ENCODE measurements at regions not wholly inside any gene's neighbourhood (a gene's known extent, or its start where the extent isn't known, plus 50 kb on each side); places are given as distances from the start of the nearest gene placed in this dataset.

DNA sequence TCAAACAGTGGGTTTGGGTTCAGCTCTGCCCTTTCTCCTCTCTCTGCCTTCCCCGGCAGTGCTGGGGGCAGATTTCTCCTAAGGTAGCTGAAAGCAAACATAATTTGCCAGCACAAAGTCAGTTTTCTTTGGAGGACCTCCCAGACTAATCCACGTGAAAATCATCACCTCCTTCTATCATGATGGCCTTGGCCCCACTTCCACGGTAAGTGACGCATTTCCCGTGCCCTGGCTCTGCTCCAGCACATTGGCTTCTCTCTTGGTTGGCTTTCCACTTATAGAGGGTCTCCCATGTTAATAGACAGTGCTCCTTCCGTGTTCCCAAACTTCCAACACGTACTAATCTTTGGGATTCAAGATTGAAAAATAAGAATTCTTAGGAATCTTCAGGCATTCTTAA, 74.1 kb upstream of the TRIO start:
- no peak overlapping the region for H3K27ac ChIP-seq (replicated peaks)
- peaks cover 13% of the 10 kb centered on the region for H3K27me3 ChIP-seq (ENCODE audit: low read depth)
- intact Hi-C loops (cut with micrococcal nuclease): no loop called here
- TF ChIP-seq, protein P1, sequence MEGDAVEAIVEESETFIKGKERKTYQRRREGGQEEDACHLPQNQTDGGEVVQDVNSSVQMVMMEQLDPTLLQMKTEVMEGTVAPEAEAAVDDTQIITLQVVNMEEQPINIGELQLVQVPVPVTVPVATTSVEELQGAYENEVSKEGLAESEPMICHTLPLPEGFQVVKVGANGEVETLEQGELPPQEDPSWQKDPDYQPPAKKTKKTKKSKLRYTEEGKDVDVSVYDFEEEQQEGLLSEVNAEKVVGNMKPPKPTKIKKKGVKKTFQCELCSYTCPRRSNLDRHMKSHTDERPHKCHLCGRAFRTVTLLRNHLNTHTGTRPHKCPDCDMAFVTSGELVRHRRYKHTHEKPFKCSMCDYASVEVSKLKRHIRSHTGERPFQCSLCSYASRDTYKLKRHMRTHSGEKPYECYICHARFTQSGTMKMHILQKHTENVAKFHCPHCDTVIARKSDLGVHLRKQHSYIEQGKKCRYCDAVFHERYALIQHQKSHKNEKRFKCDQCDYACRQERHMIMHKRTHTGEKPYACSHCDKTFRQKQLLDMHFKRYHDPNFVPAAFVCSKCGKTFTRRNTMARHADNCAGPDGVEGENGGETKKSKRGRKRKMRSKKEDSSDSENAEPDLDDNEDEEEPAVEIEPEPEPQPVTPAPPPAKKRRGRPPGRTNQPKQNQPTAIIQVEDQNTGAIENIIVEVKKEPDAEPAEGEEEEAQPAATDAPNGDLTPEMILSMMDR (IDR thresholded peaks at IDR 0.05; ENCODE audit: borderline replicate concordance): no peak
- DNase-seq: no peak
- H3K4me1 ChIP-seq: no peaks in the 10 kb centered on the region
- H3K4me3 ChIP-seq: no peak overlapping the region
- H3K9me3 ChIP-seq (replicated peaks): no peaks in the 10 kb centered on the region
- H3K36me3 ChIP-seq: no peaks in the 10 kb centered on the region

DNA sequence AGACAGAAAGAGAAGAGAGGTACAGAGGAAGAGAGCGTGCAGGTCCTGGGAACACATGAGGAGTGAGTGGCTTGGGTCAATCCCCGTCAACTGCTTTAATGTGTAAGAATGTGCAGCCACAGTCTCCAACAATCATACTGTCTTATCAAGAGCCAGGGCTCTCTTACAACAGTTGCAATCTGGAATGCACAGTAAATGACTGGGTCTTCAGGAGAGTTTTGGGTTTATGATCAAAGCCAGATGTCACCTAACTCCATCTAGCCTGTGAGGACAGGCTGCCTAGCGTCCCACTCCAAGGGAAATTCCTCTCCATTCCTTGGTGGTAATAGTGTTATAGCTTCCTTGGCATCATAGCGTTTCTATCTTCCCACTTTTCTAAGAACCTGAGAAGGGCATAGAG, 75.0 kb upstream of the TRIO start:
- intact Hi-C loops (cut with micrococcal nuclease): no loop called here
- no peaks in the 10 kb centered on the region for H3K36me3 ChIP-seq
- no peaks in the 10 kb centered on the region for H3K4me1 ChIP-seq
- H3K9me3 ChIP-seq (replicated peaks): no peaks in the 10 kb centered on the region
- no peak for DNase-seq
- no peak overlapping the region for H3K4me3 ChIP-seq
- H3K27ac ChIP-seq (replicated peaks): no peak overlapping the region
- peaks cover 13% of the 10 kb centered on the region for H3K27me3 ChIP-seq (ENCODE audit: low read depth)
- TF ChIP-seq, protein P1 (IDR thresholded peaks at IDR 0.05; ENCODE audit: borderline replicate concordance): no peak

DNA sequence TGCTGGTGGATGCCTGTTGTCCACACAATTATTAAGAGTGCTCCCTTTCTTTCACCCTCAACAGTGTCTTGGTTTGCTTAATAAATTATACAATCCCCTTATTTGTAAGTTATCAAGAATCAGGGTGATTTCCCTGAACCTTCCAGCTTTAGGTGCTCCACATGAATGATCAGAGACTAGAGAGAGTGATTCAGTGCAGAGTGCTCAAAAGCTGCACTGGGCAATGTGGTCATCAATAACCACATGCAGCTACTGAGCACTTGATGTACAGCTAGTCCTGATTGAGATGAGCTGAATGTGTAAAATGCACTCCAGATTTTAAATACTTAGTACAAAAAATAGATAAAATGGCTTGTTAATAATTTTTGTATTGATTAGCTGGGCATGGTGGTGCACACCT, 76.8 kb upstream of the TRIO start:
- H3K27me3 ChIP-seq (ENCODE audit: low read depth): peaks cover 13% of the 10 kb centered on the region
- H3K4me3 ChIP-seq: no peak overlapping the region
- DNase-seq: no peak
- H3K36me3 ChIP-seq: no peaks in the 10 kb centered on the region
- H3K4me1 ChIP-seq: no peaks in the 10 kb centered on the region
- TF ChIP-seq, protein P1 (IDR thresholded peaks at IDR 0.05; ENCODE audit: borderline replicate concordance): no peak
- intact Hi-C loops (cut with micrococcal nuclease): no loop called here
- H3K9me3 ChIP-seq (replicated peaks): no peaks in the 10 kb centered on the region
- H3K27ac ChIP-seq (replicated peaks): no peak overlapping the region

DNA sequence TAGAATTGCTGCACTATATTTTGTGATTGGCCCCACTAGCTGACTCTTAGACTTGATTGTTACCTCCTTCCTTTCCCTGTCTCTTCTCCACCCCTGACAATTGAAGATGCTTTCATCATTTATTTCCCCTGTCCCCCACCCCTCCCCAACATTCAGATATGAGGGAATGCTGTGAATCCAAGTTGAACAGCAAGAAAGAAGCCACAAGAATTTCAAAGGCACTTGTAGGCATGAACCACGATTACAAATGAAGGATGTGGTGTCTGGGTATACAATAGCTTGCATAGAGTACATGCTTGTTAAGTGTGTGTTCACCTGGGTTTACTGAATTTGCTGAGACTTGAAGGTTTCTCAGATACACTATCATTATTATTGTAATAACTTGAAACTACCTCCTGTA, 78.3 kb upstream of the TRIO start:
- Histone ChIP-seq H3K9me3 (replicated peaks) (no peaks in the 10 kb centered on the region), H3K27me3 (ENCODE audit: low read depth) (peaks cover 13% of the 10 kb centered on the region), H3K4me1 (peaks cover 3% of the 10 kb centered on the region), H3K4me3 (no peak overlapping the region), H3K36me3 (no peaks in the 10 kb centered on the region), H3K27ac (replicated peaks) (no peak overlapping the region)
- intact Hi-C loops (cut with micrococcal nuclease): no loop called here
- DNase-seq: no peak
- TF ChIP-seq, protein P1 (IDR thresholded peaks at IDR 0.05; ENCODE audit: borderline replicate concordance): no peak

DNA sequence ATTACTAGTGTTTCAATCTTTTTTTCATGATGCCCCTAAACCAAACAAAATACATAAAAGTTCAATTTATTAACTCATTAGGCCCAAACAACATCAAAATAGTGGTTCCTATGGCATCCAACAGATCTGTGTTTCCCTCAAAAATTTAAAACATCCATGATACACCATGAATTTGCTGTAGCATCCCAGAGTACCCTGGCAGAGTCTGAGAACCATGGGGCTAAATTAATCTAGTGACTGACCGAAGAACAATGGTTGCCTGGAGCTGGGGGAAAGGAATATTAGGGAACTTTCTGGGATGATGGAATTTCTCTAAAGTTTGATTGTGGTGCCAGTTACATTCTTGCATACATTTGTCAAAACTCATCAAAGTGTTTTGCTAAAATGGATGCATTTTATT, 79.5 kb upstream of the TRIO start:
- H3K36me3 ChIP-seq: no peaks in the 10 kb centered on the region
- peaks cover 13% of the 10 kb centered on the region for H3K27me3 ChIP-seq (ENCODE audit: low read depth)
- H3K4me1 ChIP-seq: peaks cover 8% of the 10 kb centered on the region
- intact Hi-C loops (cut with micrococcal nuclease): no loop called here
- TF ChIP-seq, protein P1 (IDR thresholded peaks at IDR 0.05; ENCODE audit: borderline replicate concordance): no peak
- no peaks in the 10 kb centered on the region for H3K9me3 ChIP-seq (replicated peaks)
- H3K27ac ChIP-seq (replicated peaks): no peak overlapping the region
- H3K4me3 ChIP-seq: no peak overlapping the region
- no peak for DNase-seq

DNA sequence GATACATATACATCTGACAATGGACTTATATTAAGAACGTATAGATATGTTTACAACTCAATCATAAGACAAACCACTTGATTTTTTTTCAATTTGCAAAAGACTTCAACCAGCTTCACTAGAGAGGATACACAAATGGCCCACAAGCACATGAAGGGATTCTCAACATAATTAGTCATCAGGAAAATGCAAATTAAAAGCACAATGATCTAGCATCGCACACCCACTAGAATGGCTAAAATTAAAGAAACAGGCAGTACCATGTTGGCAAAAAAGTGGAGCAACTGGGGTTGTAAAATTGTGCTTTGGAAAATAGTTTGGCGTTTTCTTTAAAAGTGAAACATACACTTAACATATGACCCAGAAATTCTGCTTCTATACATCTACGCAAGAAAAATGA, 80.0 kb upstream of the TRIO start:
- peaks cover 13% of the 10 kb centered on the region for H3K27me3 ChIP-seq (ENCODE audit: low read depth)
- no peaks in the 10 kb centered on the region for H3K9me3 ChIP-seq (replicated peaks)
- no peak for DNase-seq
- TF ChIP-seq, protein P1 (IDR thresholded peaks at IDR 0.05; ENCODE audit: borderline replicate concordance): no peak
- H3K4me1 ChIP-seq: peaks cover 8% of the 10 kb centered on the region
- no peak overlapping the region for H3K27ac ChIP-seq (replicated peaks)
- H3K36me3 ChIP-seq: no peaks in the 10 kb centered on the region
- intact Hi-C loops (cut with micrococcal nuclease): no loop called here
- no peak overlapping the region for H3K4me3 ChIP-seq
